C4-2B (cell line): ENCODE measurements at regions not wholly inside any gene's neighbourhood (a gene's known extent, or its start where the extent isn't known, plus 50 kb on each side); places are given as distances from the start of the nearest gene placed in this dataset.
"Not testable (repeated sequence)": the region's sequence is repeated elsewhere in the genome, so short reads cannot be mapped to it uniquely, and the experiment has no call there.

Experiments
- H3K27ac ChIP-seq: fragments of 450-650 bp; 2 replicates; pipeline ENCODE4 v1.5.1; 2017
- ZFX ChIP-seq: fragments of 450-650 bp; IDR thresholded peaks from 2 replicates; pipeline ENCODE4 v1.6.1; 2017
- TF ChIP-seq, protein P1 (sequence below): fragments of 450-650 bp; conservative IDR thresholded peaks from 2 replicates; pipeline ENCODE4 v1.5.1; 2017; ENCODE audit warnings: mild to moderate bottlenecking

DNA sequence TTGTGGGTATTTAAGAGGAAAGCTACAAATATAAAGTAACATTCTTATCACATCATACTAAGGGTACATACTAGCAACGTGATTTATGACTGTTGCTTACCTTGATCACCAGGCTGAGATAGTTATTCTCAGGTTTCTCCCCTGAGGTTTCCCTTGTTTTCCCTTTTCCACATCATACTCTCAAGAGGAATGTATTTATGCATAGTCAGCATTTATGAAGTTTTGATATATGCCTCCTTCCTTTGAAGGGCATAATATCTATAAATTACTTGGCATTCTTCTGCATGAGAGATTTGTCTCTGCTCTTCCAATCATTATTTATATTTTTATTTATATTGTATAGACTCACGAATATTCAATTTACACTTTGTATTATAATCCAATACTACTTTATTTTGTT is 726.7 kb upstream of the ADGRB3 start:
- no peak overlapping the region for H3K27ac ChIP-seq
- TF ChIP-seq ZFX, result no peak
- TF ChIP-seq, protein P1, sequence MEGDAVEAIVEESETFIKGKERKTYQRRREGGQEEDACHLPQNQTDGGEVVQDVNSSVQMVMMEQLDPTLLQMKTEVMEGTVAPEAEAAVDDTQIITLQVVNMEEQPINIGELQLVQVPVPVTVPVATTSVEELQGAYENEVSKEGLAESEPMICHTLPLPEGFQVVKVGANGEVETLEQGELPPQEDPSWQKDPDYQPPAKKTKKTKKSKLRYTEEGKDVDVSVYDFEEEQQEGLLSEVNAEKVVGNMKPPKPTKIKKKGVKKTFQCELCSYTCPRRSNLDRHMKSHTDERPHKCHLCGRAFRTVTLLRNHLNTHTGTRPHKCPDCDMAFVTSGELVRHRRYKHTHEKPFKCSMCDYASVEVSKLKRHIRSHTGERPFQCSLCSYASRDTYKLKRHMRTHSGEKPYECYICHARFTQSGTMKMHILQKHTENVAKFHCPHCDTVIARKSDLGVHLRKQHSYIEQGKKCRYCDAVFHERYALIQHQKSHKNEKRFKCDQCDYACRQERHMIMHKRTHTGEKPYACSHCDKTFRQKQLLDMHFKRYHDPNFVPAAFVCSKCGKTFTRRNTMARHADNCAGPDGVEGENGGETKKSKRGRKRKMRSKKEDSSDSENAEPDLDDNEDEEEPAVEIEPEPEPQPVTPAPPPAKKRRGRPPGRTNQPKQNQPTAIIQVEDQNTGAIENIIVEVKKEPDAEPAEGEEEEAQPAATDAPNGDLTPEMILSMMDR, result no peak

DNA sequence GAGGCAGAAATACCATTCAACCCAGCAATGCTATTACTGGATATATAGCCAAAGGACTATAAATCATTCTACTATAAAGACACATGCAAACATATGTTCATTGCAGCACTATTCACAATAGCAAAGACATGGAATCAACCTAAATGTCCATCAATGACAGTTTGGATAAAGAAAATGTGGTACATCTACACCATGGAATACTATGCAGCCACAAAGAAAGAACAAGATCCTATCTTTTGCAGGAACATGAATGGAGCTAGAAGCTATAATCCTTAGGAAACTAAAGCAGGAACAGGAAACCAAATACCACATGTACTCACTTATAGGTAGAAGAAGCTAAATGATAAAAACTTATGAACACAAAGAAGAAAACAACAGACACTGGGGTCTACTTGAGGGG is 730.3 kb upstream of the ADGRB3 start:
- not testable (repeated sequence) for H3K27ac ChIP-seq

DNA sequence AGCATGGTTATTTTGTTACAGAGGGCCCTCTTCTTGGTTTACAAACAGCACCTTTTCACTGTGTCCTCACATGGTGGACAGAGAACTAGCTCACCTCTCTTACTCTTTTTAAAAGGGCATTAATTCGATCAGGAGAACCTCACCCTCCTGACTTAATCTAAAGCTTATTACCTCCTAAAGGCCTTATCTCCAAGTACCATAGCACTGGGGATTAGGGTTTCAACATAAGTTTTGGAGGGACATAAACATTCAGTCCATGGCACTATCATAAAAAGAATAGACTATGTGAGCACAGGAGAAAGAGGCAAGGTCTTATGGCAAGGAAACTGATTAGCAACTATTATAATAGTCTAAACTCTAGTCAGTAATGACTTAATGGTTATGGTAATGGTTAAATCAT is 736.2 kb upstream of the ADGRB3 start:
- no peak overlapping the region for H3K27ac ChIP-seq
- TF ChIP-seq ZFX, result no peak
- TF ChIP-seq, protein P1, result no peak

DNA sequence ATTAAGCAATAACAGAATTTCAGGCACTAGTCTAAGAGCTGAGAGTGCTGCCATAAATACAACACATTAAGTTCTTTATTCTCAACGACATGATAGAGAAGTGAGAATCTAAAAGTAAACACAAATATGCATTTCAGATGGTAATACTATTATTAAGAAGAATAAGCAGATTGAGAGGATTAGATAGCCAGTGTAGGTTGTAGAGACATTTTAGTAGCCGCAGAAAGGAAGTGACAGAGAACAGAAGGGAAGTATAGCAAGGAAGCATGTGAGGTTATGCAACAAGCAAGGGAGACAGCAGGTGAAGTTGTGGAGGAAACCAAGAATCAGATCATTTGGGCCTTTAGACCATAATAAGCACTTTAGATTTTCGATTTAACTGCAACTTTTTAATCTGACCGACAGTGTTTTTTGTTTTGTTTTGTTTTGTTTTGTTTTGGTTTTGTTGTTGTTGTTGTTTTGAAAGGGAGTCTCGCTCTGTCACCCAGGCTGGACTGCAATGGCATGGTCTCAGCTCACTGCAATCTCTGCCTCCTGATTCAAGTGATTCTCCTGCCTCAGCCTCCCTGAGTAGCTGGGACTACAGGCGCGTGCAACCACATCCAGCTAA is 737.0 kb upstream of the ADGRB3 start:
- no peak overlapping the region for H3K27ac ChIP-seq
- TF ChIP-seq, protein P1, result no peak
- no peak for TF ChIP-seq ZFX

DNA sequence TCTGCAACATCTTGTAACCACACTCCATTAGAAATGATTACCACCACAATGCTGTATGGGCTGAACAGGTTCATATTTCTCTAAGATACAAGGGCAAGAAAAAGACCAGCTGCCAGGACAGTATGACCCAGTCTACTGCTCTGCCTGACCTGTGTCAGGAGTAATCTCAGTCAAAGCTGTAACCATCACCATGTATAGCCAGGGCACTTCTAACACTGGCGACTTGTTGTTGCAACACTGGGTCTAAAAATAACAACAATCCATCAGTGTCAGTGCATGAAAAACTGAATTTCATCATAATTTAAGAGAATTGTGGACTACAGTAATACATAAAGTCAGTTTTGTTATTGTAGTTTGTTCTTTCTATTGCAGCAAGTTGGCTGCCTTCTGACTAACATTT is 738.6 kb upstream of the ADGRB3 start:
- no peak overlapping the region for H3K27ac ChIP-seq
- TF ChIP-seq, protein P1, result no peak
- TF ChIP-seq ZFX, result no peak

DNA sequence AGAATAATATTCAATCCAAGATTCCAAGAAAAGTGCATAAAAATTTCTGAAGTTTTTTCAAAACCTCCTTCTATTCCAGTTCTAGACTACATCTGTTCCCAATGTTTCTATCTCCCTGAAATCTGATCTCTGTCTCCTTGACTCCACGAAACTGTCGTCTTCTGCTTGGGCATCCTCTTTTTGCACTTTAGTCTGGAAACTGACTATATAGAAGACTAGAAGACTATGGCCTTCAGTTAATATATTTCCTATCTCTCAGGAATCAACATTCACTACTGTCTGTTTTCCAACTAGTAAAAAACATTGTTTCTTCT is 745.4 kb upstream of the ADGRB3 start:
- TF ChIP-seq, protein P1, result no peak
- TF ChIP-seq ZFX, result no peak
- H3K27ac ChIP-seq, result no peak overlapping the region

DNA sequence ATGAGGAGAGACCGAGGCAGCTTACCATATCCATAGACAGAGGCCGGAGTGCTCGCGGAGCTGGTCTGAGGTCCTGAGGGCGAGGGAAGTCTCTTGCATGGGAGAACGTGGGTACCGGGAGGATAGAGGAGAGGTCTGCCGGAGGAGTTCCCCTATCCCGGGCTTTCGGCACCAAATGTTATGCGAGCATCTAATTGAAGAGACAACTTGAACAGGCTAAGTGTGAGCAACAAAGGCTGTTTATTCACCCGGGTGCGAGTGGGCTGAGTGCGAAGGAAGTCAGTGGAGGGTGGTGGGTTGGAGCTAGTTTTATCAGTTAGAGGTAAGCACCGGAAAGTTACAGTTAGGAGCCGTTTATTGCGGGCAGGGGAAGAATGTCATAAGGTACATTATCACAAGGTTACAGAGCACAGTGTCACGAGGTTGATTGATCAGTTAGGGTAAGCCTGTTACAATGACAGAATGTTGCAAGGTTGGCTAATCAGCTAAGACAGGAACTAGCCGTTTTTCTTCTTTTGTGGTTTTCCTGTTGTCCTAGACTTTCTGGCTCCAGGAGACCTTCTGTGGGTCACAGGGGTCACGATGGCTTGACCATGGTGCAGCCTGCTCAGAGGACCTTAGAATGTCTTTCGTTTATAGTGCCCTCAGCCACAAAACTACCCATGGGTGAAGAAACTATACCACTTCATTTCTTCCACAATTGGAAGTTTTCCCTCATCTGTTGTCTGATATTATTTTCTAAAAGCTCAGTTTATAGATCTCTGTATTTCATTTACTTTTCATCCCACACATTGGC is 746.0 kb upstream of the ADGRB3 start:
- TF ChIP-seq, protein P1, result no peak
- no peak for TF ChIP-seq ZFX
- H3K27ac ChIP-seq, result no peak overlapping the region

DNA sequence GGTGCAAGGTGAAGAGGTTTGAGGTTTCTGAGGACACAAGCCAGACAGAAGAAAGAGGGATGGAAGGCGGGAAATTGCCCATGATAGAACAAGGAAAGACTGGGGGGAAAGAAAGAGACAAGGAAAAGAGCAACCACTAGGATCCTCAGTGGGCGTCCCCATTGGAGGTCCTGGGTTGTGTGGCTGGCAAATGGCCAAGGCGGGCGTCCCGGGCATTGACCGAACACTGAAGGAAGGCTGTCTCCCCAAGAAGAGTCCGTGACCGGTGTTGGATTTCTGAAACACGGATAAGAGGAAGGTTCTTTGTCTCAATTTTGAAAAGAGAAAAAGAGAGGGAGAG is 746.6 kb upstream of the ADGRB3 start:
- TF ChIP-seq, protein P1, result no peak
- TF ChIP-seq ZFX, result no peak
- no peak overlapping the region for H3K27ac ChIP-seq
